ENCODE measurements at regions not wholly inside any gene's neighbourhood (a gene's known extent, or its start where the extent isn't known, plus 50 kb on each side); places are given as distances from the start of the nearest gene placed in this dataset.

GRCh38 chr10:84783909-84784308 is 455.5 kb downstream of the CCSER2 start:
- no peak for TF ChIP-seq CTCF (IDR thresholded peaks at IDR 0.05)
- Histone ChIP-seq H3K4me1 (no peaks in the 10 kb centered on the region), H3K27ac (no peak overlapping the region), H3K27me3 (no peaks in the 10 kb centered on the region), H3K9me3 (no peaks in the 10 kb centered on the region), H3K36me3 (no peaks in the 10 kb centered on the region), H3K4me3 (no peak overlapping the region)
- intact Hi-C loops (cut with DNase I): loop anchor here in 6 of 10 donors (5.0 to 10.0 kb wide), 3 partner anchors 58 to 1591 kb away; no protein-coding TSS in a partner anchor
- ATAC-seq (peak in 1 of 8 donors; percentile 20), DNase-seq (no peak)

GRCh38 chr10:84784749-84785148 is 456.4 kb downstream of the CCSER2 start:
- H3K4me1 ChIP-seq: no peaks in the 10 kb centered on the region
- H3K9me3 ChIP-seq: no peaks in the 10 kb centered on the region
- TF ChIP-seq CTCF (IDR thresholded peaks at IDR 0.05): no peak
- no peaks in the 10 kb centered on the region for H3K36me3 ChIP-seq
- no peak overlapping the region for H3K27ac ChIP-seq
- H3K4me3 ChIP-seq: no peak overlapping the region
- no peaks in the 10 kb centered on the region for H3K27me3 ChIP-seq
- ATAC-seq (no peak), DNase-seq (no peak)
- intact Hi-C loops (cut with DNase I): loop anchor here in 6 of 10 donors (5.0 to 10.0 kb wide), 3 partner anchors 58 to 1590 kb away; no protein-coding TSS in a partner anchor

GRCh38 chr10:84789026-84789425 is 460.6 kb downstream of the CCSER2 start:
- no peak overlapping the region for H3K4me3 ChIP-seq
- H3K27me3 ChIP-seq: no peaks in the 10 kb centered on the region
- ATAC-seq (no peak), DNase-seq (no peak)
- no peaks in the 10 kb centered on the region for H3K4me1 ChIP-seq
- intact Hi-C loops (cut with DNase I): loop anchor here in 5 of 10 donors (10.0 kb wide), 2 partner anchors 56 to 1586 kb away; no protein-coding TSS in a partner anchor
- no peak overlapping the region for H3K27ac ChIP-seq
- H3K36me3 ChIP-seq: no peaks in the 10 kb centered on the region
- TF ChIP-seq CTCF (IDR thresholded peaks at IDR 0.05): no peak
- H3K9me3 ChIP-seq: peaks cover 0 to 5% (median 0%) of the 10 kb centered on the region in 11 donors
- WGBS, 2 donors: 81 to 91% methylated on average over 2 of the region's 2 CpGs

- TF ChIP-seq CTCF (IDR thresholded peaks at IDR 0.05): no peak
- Histone ChIP-seq H3K36me3 (no peaks in the 10 kb centered on the region), H3K27ac (no peak overlapping the region), H3K4me1 (no peaks in the 10 kb centered on the region), H3K9me3 (no peaks in the 10 kb centered on the region), H3K27me3 (peaks cover 0 to 12% (median 0%) of the 10 kb centered on the region in 7 donors), H3K4me3 (no peak overlapping the region)
- intact Hi-C loops (cut with DNase I): no loop called here
- WGBS, 2 donors: 73 to 74% methylated on average over 5 of the region's 5 CpGs
- DNase-seq: no peak
- no peak for ATAC-seq
These were observed 469.9 kb downstream of the CCSER2 start for GRCh38 chr10:84798312-84798711.
